ENCODE measurements at regions not wholly inside any gene's neighbourhood (a gene's known extent, or its start where the extent isn't known, plus 50 kb on each side); places are given as distances from the start of the nearest gene placed in this dataset.
"Not testable (repeated sequence)": the region's sequence is repeated elsewhere in the genome, so short reads cannot be mapped to it uniquely, and the experiment has no call there.

DNA sequence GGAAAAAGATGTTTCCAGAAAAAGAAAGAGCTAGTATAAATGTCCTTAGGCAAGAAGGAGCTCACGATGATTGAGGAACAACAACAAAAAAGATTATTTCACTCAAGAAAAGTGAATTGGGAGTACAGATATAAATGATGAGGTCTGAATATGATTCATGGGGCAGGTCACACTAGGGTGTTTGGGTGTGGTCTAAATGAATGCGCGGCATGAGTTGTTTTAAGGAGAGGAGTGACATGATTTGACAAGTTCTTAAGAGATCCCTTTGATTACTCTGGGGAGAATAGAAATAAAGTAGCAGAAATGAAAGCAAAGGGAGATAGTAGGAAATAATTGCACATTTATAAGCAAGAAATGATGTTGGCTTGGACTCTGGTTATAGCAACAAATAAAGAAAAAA, 59.3 kb downstream of the NUTM2D start:
- DNase-seq (ENCODE audit: low read depth): not testable (repeated sequence)

DNA sequence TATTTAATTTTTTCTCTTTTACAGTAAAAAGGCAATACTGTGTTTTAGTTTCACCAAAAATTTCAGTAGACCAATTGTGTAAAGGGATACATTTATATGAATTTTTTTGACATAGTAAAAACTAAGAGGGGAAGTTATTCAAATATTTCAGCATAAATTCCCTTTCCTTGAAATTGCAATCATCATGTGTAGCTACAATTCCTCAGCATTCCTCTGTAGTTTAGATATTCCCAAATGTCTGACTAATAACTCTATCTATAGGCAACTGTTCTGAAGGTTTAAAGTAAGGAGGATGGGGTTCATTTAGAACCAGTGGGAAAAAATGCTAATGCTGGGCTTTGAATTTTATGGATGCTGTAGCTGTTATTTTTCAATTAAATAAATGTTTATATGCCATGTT, 65.1 kb downstream of the NUTM2D start:
- not testable (repeated sequence) for DNase-seq (ENCODE audit: low read depth)

DNA sequence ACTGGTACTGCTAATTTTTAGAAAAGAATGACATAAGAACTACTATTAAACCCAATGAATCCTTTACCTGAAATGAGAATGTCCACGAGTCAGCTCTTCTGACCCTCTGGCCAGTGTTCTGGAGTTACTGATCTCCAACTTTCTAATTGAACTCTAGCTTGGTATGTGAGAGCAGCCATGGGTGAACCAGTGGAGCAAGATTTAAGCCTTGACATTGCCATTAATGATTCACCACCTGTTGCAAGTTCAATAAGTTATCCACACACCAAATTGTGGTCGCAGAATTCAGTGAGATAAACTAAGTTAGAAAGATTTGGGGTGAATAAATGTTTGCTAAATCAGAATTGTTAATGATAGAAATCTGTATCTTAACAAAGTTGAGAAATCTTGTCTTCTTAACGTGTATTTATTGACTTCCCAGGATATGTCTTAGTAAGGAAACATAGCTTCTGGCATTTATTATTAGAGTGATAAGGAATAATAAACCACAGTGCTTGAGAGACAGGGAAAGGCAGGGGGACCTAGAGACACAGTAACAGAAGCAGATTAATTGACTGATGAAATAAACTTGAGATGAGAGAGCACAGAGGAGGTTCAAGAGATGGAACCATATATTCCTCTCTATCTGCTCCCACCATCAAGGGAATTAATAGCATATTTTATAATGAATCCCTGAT, 67.3 kb downstream of the NUTM2D start:
- not testable (repeated sequence) for DNase-seq (ENCODE audit: low read depth)

DNA sequence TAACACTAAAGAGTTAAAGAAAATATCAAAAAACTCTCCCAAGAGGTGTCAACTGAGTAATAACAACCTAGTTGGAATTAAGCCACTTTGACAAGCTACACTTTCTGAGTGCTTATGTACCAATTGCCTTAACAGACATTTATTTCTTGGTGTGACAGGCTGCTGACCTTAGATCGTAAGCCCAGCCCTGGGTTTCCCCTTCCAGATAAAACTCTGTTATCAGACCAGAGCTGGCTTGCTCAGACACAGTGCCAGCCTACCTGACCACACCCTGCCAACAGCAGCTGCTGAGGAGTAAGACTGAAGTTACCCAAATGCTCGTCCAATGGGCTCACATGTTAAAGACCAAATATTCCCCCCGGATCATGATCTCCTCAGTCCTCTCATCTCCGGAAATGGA, 70.9 kb upstream of the MINPP1 start:
- DNase-seq (ENCODE audit: low read depth): not testable (repeated sequence)

DNA sequence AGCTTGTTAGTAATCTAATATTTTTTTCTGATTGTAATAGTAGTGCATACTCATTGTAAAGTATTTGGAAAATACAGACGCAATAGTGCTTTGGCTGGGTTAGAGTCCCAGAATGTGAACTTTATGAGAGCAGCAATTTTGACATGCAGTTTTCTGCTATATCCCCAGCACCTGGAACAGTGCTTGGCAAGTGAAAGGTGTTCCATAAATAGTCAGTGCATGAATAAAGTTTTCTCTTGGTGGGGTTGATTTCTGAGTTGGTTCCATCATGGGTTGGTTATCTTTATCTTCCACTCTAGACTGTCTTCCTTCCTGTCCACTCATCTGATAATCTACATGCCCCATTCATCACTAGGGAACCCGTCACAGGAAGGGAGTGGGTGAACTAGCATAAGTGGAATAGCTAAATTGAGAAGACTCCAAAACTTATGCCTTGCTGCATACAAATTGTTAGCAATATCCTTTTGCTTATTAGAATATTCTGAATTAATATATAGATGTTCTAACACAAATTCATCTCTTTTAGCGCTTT, 69.3 kb upstream of the MINPP1 start:
- not testable (repeated sequence) for DNase-seq (ENCODE audit: low read depth)

DNA sequence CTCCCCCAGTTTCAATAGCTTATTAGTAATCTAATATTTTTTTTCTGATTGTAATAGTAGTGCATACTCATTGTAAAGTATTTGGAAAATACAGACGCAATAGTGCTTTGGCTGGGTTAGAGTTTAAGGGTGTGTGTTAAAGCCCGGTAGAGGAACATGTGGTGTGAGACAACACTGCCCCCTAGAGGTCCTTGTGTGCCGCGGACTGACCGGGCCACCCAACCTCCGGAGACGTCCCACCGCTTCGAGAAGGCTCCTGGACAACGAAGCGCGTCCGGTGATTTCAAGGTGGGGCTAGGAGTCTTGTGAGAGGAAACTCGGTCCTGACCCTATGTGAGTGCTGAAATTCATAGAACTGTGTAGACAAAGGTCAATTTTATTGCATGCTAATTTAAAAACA, 68.6 kb upstream of the MINPP1 start:
- not testable (repeated sequence) for DNase-seq (ENCODE audit: low read depth)

DNA sequence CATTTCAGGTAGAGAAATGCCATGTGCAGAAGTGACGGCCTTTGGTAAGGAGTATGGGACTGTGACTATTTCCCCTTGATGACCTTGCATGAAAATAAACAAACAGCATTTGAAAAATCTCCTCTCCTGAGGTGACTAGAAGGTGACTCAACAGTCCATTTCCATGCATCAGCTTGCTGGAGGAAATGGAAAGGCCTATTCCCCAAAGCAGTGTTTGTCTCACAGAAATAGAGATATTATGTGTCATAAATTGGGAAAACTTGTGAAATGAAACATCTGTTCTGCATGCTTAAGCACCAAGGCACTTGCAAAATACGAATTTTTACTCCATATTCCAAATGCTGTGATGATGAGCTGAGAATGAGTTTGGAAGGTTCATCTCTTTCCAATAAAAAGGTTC, 67.2 kb upstream of the MINPP1 start:
- DNase-seq (ENCODE audit: low read depth): peak; percentile 33
